ENCODE measurements at regions not wholly inside any gene's neighbourhood (a gene's known extent, or its start where the extent isn't known, plus 50 kb on each side); places are given as distances from the start of the nearest gene placed in this dataset.
A peak's percentile ranks its signal among the peaks of the same experiment; 100 is the strongest.

DNA sequence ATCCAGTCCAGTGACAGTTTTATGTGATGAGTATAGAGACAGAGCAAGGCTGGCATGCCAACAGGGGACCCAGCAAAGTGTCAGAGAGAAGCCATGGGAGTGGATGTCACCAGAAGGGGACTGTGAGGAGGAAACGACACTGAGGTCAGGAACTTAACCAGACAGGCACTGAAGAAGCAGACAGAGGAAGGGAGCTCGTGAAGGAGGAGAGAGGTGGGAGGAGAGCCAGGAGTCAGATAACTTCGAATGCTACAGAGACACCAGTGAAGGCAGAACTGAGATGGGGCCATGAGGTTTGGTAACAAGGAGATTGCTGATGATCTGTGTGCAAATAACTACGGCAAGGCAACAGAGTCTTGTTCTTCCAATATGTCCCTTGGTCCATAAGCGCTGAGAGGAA is 211.1 kb upstream of the FOXA2 start:
- no peak for DNase-seq

GRCh38 chr20:22795871-22796270 is 211.5 kb upstream of the FOXA2 start:
- peak; percentile 81 for DNase-seq

GRCh38 chr20:22796469-22797077 is 212.2 kb upstream of the FOXA2 start:
- no peak for DNase-seq

DNA sequence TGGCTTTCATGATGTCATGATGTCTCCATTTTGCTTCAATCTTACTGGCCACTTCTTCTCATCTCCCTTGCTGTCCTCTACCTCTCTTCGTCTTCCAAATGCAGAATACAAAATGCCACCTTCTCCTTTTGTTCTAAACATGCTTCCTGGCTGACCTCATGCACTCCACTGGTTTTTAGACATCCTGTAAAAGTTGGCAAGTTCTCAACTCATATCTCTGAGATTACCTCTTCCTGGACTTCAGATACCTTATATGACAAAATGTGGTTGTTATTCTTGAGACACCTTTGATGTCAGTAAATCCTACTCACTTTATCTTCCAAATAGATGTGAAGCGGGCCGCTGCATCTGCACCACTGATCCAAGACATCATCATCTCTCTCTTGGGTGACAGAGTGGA is 212.7 kb upstream of the FOXA2 start:
- DNase-seq, result no peak

DNA sequence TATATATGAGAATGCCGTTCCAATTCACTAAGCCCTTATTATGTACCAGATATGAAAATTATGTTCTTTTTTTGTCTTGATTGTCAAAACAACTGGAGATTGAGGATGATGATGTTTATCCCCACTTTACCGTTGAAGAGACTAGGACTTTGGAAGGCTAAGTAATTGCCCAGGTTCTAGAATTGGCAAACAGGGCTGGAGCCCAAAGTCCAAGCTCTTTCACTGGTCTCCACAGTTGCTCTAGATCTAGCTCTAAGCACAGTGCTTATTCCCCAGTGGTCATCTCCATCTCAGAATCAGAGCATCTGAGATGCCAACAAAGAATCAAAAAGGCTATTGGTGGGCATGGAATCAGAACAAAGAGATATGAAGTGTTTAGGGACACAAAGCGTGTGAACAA is 215.3 kb upstream of the FOXA2 start:
- DNase-seq, result no peak

DNA sequence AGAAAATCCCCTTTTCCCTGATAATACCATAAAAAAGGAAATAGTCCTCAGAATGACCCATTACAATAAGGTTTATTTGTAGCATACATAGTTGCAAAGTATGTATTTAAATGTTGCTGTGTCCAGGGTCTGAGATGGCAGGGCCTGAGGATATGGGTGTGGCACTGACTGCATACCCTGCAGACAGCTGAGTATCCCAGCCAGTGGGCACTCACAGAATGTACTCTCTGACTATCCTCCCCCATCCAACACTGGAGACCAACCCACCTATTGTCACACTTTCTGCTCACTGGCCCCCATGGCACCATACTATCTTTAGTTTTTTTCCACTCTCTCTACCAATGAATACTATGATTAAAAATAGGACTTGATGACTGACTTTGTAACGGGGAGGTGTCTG is 215.8 kb upstream of the FOXA2 start:
- DNase-seq, result no peak

DNA sequence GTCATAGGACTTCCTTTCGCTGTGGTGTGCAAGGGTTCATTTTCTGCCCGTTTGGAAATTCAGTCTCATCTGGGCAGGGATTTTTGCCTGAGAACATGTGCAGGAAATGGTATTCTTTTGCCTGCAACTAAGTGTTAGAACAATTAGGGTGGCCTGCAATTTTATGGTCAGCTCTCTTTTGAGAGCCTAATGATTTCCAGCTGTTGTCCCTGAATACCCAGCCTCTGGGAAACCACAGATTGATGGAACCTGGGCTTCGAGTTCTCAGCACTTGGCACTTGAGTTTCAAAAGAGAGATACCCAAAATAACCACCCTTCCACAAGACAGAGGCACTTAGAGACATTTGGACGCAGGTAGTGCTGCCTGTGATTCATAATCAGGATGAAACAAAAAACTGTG is 217.2 kb upstream of the FOXA2 start:
- no peak for DNase-seq

DNA sequence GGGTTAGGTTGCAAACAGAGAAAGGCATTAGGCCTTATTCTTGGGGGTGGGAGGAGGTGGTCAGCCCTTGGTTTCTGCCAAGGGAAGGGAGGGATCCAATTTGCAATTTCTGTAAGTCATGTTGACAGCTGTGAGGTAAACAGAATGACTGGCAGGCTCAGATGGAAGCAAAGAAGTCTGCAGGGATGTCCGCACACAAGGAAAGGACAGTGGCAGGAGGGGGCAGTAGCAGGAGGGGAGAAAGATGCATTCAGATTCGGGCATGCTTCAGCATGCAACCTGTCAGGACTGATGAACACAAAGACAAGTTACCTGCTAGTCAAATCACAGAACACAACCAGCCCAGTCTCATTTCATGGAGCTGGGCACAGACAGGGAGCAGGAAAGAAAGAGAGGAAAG is 217.9 kb upstream of the FOXA2 start:
- no peak for DNase-seq

GRCh38 chr20:22805219-22805618 is 220.8 kb upstream of the FOXA2 start:
- peak; percentile 73 for DNase-seq

GRCh38 chr20:22805996-22806395 is 221.6 kb upstream of the FOXA2 start:
- DNase-seq, result no peak

DNA sequence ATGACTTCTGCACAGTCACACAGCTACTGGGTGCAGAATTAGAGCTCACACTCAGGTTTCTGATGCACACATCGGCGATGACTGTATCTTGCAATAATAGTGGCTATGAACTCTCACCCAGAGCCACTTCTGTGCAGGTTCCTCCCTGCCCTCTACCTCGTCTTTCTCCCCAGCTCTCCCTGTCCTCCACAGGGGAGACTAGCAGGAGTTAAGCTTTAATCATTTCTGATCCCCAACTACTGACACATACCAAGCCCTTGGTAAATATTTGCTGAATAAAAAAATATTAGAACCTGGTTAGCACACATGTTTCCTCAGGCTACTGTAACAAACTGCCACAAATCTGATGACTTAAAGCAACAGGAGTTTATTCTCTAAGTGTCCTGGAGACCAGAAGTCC is 222.7 kb upstream of the FOXA2 start:
- DNase-seq, result no peak

GRCh38 chr20:22807646-22808244 is 223.4 kb upstream of the FOXA2 start:
- DNase-seq, result no peak

DNA sequence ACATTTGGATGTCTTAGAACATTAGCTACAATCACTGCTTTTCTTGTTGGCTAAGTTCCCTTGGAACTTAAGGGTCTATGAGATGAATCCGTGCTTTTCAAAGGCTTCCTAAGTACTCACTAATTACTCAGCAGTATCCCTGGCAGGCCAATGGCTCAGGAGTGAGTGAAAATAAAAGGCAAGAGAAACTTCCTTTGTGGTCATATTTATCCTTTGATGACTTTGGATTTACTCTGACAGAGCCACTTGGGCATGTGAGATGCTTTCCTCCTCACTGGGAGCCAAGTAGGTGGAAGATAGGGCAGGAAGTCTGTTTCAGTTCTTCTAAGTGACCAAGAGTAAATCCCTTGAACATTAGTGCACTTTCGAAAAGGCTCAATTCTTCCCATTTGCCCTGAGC is 224.3 kb upstream of the FOXA2 start:
- DNase-seq, result no peak

- no peak for DNase-seq
Measured at GRCh38 chr20:22810030-22810429, 225.1 kb upstream of the SSTR4 start.

GRCh38 chr20:22810626-22811569 is 224.2 kb upstream of the SSTR4 start:
- no peak for DNase-seq

DNA sequence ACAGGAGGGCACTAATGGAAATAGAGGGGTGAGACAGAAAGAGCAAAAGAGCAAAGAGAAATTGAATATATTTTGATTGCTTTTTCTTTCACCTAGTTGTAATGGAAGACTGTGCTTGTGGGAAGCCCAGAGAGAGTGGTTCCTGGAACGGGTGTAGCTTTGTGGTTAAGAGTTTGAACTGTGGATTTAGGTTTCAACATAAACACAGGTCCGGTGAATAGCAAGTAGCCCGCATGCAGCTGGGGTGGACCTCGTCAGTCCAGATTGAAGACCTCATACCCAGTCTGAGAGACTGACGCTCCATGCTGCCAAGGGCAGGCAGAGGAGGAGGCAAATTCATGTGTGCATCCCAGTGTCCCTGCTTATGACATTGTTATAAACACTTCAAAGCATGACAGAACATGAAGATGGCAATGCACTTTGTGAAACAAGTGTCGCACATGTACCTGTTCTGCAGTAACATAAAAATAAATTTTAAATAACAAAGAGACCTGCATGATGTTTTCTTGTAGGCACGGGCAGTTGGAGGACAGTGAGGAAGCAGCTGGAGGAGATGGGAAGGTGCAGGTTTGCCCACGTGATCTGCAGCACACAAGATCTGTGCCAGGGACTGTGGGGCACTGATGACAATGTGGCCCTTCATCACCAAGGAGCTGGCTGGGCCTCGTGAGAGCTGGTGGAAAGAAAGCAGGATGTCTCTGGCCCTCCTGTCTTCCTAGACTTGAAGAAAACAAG is 220.5 kb upstream of the SSTR4 start:
- DNase-seq, result no peak

DNA sequence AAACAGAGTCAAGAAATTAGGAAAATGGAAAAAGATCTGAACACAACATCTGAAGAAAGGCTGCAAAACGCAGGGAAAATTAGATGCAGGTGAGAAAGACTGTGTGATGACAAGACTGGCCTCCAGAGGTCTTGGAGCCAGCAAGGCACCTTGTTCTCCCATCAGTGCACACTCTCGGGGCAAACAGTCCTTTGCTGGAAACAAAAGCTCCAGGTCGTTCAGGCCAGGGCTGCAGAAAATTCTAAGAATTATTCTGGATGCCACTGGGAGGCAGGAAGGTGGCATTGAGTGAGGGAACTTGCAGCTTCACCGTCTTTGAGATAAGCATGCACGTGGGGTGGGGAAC is 219.9 kb upstream of the SSTR4 start:
- DNase-seq, result no peak

DNA sequence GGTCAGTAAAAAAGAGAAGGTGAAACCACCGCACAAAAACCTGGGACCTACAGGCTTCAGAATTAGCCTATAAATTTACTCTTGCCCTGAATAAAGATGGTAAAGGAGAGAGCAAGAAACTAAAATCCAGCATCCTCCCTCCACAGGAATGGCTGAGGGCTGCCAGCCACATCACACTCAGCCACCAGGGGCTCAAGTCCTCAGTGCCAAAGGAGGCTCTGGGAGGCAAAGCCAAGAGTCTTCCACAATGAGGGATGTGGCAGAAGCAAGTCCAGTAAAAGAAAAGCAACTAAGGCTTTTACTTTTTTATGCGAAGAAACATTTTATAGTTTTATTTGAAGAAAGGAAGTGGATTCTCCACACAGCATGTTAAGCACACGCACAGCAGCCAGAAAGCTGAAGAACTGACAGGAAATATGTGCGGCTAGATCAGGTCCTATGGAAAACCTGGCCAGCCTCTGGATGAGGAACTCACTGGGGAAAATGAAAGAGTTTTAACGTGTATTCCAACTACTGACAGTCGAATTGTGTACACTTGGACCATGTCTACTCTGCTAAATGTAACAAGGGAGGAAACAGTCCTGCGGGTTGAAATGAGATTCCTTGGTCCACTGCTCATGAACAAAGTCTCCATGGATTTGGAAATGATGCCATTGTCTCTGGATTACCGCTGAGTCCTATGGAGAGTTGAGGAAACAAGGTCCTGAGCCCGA is 219.4 kb upstream of the SSTR4 start:
- DNase-seq, result peak; percentile 46

DNA sequence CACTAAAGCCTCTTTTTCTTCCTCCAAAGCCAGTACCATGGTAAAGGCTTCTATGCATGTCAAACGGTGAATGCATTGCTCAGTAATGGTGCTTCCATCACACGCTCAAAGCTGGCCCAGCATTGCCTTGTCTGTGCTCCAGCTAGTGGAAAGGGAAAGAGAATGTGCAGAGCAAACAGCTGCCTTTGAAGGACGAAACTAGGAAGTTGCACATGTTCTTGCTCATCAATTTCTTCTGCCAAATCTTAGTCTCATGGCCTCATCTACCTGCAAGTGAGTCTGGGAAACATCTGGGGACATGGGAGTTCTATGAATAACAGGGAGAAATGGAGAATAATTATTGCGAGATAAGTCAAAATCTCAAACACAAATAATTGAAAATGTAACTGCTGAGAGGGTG is 216.5 kb upstream of the SSTR4 start:
- DNase-seq, result no peak

DNA sequence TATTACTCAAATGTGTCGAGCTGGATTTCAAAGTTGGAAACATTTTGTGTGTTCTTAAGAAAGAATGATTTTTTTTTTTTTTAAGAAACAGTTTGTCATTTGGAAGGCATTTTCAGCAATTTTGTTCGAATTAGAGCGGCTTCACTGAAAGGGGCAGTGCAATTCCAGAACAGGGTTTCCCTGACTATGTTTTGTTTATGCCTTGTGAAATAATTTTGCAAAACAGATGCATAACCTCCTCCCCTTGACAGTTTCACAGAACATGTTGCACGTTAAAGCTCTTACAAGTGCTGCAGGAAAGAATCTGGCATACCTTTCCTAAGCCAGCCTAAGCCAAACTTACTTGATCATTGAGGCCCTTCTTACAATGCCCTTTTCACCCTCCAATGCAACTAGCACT is 216.0 kb upstream of the SSTR4 start:
- no peak for DNase-seq

- peak; percentile 44 for DNase-seq
Measured at GRCh38 chr20:22819784-22820183, 215.3 kb upstream of the SSTR4 start.

- DNase-seq, result peak; percentile 60
Measured at GRCh38 chr20:22821081-22821727, 213.9 kb upstream of the SSTR4 start.
